Urinary bladder (tissue), 3 donors: ENCODE measurements at regions not wholly inside any gene's neighbourhood (a gene's known extent, or its start where the extent isn't known, plus 50 kb on each side); places are given as distances from the start of the nearest gene placed in this dataset.

ENCODE experiments used
- DNase-seq: peaks from one replicate; pipeline ENCODE4 v3.0.0-alpha.2; 2015; ENCODE audit errors: extremely low spot score
- H3K27ac ChIP-seq: one replicate; pipeline ENCODE4 v1.5.1; 2013; ENCODE audit warnings: low read depth, mild to moderate bottlenecking, moderate library complexity
- H3K36me3 ChIP-seq: one replicate; pipeline ENCODE4 v1.6.1; 2013; ENCODE audit warnings: mild to moderate bottlenecking, moderate library complexity; ENCODE audit not compliant: insufficient read depth
- H3K4me1 ChIP-seq: one replicate; pipeline ENCODE4 v1.6.1; 2013; ENCODE audit warnings: mild to moderate bottlenecking, moderate library complexity; ENCODE audit not compliant: insufficient read depth
- H3K4me3 ChIP-seq: one replicate; pipeline ENCODE4 v1.5.1; 2013; ENCODE audit warnings: low read depth, low read length
- WGBS: extraction: QIAGEN DNeasy Blood & Tissue Kit; methylation state at CpG from one replicate; pipeline ENCODE4 v1.1.7; 2013; 5-methylcytosine and 5-hydroxymethylcytosine counted together
- donor health status: healthy with polysubstance abuse.
- donor health status: healthy.

GRCh38 chr6:109239160-109239559 is 143.1 kb downstream of the CD164 start:
- DNase-seq, result no peak
- WGBS, result 74% methylated on average over 2 of the region's 2 CpGs
- H3K27ac ChIP-seq, result peak overlapping the region; percentile 28
- no peak overlapping the region for H3K4me3 ChIP-seq
- H3K4me1 ChIP-seq, result peaks cover 2% of the 10 kb centered on the region
- H3K36me3 ChIP-seq, result no peaks in the 10 kb centered on the region

GRCh38 chr6:109238396-109238795 is 143.1 kb downstream of the CEP57L1 start:
- 90% methylated on average over 3 of the region's 3 CpGs for WGBS
- DNase-seq, result no peak
- peaks cover 2% of the 10 kb centered on the region for H3K4me1 ChIP-seq
- no peak overlapping the region for H3K4me3 ChIP-seq
- H3K36me3 ChIP-seq, result no peaks in the 10 kb centered on the region
- H3K27ac ChIP-seq, result no peak overlapping the region

- Histone ChIP-seq H3K4me1 (peaks cover 2% of the 10 kb centered on the region), H3K36me3 (no peaks in the 10 kb centered on the region), H3K4me3 (no peak overlapping the region), H3K27ac (no peak overlapping the region)
- 92% methylated on average over 11 of the region's 11 CpGs for WGBS
- no peak for DNase-seq
Observed at GRCh38 chr6:109237986-109238329, 142.7 kb downstream of the CEP57L1 start.

GRCh38 chr6:109237077-109237985 is 142.0 kb downstream of the CEP57L1 start:
- Histone ChIP-seq H3K27ac (no peak overlapping the region), H3K36me3 (no peaks in the 10 kb centered on the region), H3K4me1 (peaks cover 2% of the 10 kb centered on the region), H3K4me3 (no peak overlapping the region)
- DNase-seq, result no peak
- 75% methylated on average over 12 of the region's 12 CpGs for WGBS

- DNase-seq, result no peak
- no peak overlapping the region for H3K27ac ChIP-seq
- WGBS, result 64% methylated on average over 18 of the region's 18 CpGs
- H3K4me1 ChIP-seq, result peaks cover 2% of the 10 kb centered on the region
- H3K36me3 ChIP-seq, result no peaks in the 10 kb centered on the region
- no peak overlapping the region for H3K4me3 ChIP-seq
Observed at GRCh38 chr6:109236115-109237076, 141.1 kb downstream of the CEP57L1 start.

GRCh38 chr6:109235481-109236038 is 140.3 kb downstream of the CEP57L1 start:
- Histone ChIP-seq H3K36me3 (no peaks in the 10 kb centered on the region), H3K27ac (no peak overlapping the region), H3K4me1 (peaks cover 2% of the 10 kb centered on the region), H3K4me3 (no peak overlapping the region)
- no peak for DNase-seq
- 92% methylated on average over 3 of the region's 3 CpGs for WGBS

GRCh38 chr6:109230453-109230852 is 135.1 kb downstream of the CEP57L1 start:
- no peak overlapping the region for H3K27ac ChIP-seq
- H3K4me1 ChIP-seq, result no peaks in the 10 kb centered on the region
- WGBS, result 89% methylated on average over 7 of the region's 7 CpGs
- H3K4me3 ChIP-seq, result no peak overlapping the region
- H3K36me3 ChIP-seq, result no peaks in the 10 kb centered on the region
- no peak for DNase-seq

GRCh38 chr6:109229536-109229935 is 134.2 kb downstream of the CEP57L1 start:
- 73% methylated on average over 4 of the region's 4 CpGs for WGBS
- Histone ChIP-seq H3K36me3 (no peaks in the 10 kb centered on the region), H3K27ac (no peak overlapping the region), H3K4me1 (no peaks in the 10 kb centered on the region), H3K4me3 (no peak overlapping the region)
- DNase-seq, result no peak

GRCh38 chr6:109227646-109228045 is 132.3 kb downstream of the CEP57L1 start:
- Histone ChIP-seq H3K4me1 (no peaks in the 10 kb centered on the region), H3K4me3 (no peak overlapping the region), H3K27ac (no peak overlapping the region), H3K36me3 (no peaks in the 10 kb centered on the region)
- DNase-seq, result no peak

GRCh38 chr6:109226353-109226752 is 131.0 kb downstream of the CEP57L1 start:
- no peak overlapping the region for H3K27ac ChIP-seq
- no peaks in the 10 kb centered on the region for H3K36me3 ChIP-seq
- no peak overlapping the region for H3K4me3 ChIP-seq
- DNase-seq, result no peak
- no peaks in the 10 kb centered on the region for H3K4me1 ChIP-seq

GRCh38 chr6:109225946-109226345 is 130.6 kb downstream of the CEP57L1 start:
- Histone ChIP-seq H3K4me3 (no peak overlapping the region), H3K4me1 (no peaks in the 10 kb centered on the region), H3K36me3 (no peaks in the 10 kb centered on the region), H3K27ac (no peak overlapping the region)
- 76% methylated on average over 6 of the region's 6 CpGs for WGBS
- DNase-seq, result no peak

- 59% methylated on average over 1 of the region's 1 CpG for WGBS
- H3K27ac ChIP-seq, result no peak overlapping the region
- DNase-seq, result no peak
- no peaks in the 10 kb centered on the region for H3K4me1 ChIP-seq
- H3K36me3 ChIP-seq, result no peaks in the 10 kb centered on the region
- H3K4me3 ChIP-seq, result no peak overlapping the region
Observed at GRCh38 chr6:109224994-109225393, 129.7 kb downstream of the CEP57L1 start.

GRCh38 chr6:109224107-109224875 is 129.0 kb downstream of the CEP57L1 start:
- WGBS, result 49% methylated on average over 4 of the region's 4 CpGs
- no peak overlapping the region for H3K27ac ChIP-seq
- H3K36me3 ChIP-seq, result no peaks in the 10 kb centered on the region
- no peaks in the 10 kb centered on the region for H3K4me1 ChIP-seq
- no peak overlapping the region for H3K4me3 ChIP-seq
- DNase-seq, result no peak
